Activated T-cell treated with anti-CD3 and anti-CD28 coated beads for 4 hours (primary cell): ENCODE measurements at regions not wholly inside any gene's neighbourhood (a gene's known extent, or its start where the extent isn't known, plus 50 kb on each side); places are given as distances from the start of the nearest gene placed in this dataset.

Source experiments
- DNase-seq: peaks from one replicate; pipeline ENCODE4 v3.0.0-alpha.2; 2020

DNA sequence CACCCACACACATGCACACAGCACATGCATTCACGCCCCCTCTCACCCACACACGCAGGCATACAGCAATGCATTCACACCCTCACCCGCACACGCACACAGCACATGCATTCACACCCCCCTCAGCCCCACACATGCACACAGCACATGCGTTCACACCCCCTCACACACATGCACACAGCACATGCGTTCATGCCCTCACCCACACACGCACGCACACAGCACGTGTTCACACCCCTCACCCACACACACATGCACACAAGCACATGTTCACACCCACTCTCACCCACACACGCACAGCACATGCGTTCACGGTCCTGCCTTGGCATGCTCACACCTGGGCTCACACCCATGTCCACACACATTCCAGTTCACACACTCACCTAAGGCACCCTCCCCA, 64.2 kb downstream of the ENGASE start:
- DNase-seq: no peak

DNA sequence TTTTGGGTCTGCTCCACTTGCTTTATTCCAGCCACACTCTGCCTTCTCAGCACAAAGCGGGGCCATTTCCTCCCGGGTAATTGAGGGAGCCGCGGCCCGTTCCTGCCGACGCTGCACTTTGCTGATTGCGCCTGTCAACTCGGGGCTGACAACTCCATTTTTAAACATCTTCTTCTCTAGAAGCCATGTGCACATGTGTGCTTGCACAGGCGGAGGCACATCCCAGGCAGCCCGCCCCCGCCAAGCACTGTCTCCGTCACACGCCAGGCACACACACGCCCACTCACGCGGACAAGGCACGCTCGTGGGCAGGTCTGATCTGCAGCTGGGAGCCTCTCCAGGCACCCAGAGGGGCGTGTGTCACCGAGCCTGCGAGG, 63.2 kb downstream of the ENGASE start:
- DNase-seq: no peak

DNA sequence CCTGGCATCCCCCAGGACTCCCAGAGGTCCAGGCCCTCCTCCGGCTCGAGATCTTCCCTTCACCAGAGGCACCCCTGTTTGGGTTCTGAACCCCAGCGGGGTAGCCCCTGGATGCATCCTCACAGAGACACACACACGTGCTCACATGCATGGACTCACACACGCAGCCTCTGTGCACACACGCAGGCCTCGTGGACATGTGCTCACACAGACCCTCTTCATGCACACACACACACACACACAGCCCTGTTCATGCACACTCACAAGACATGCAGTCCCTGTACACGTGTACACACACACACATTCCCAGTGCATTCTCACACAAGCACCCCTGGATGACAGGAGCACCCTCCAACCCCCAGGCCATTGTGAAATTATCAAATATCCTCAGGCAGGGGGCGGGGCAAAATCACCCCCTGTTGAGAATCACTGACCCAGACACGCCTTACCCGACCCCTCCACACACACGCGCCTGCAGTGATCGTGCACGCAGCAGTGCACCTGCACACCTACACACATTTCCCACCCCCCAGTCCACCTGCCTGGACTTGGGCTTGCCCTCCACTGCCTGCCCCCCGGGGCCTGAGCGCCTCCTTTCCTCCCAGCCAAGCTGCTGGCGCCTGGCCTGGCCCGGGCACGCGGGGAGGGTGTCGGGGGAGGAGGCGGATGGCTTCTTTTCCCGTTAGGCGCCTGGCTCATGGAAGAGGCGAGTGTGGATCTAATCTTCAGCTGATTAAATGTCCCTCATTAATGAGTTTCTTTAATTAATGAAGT, 62.6 kb downstream of the ENGASE start:
- no peak for DNase-seq

DNA sequence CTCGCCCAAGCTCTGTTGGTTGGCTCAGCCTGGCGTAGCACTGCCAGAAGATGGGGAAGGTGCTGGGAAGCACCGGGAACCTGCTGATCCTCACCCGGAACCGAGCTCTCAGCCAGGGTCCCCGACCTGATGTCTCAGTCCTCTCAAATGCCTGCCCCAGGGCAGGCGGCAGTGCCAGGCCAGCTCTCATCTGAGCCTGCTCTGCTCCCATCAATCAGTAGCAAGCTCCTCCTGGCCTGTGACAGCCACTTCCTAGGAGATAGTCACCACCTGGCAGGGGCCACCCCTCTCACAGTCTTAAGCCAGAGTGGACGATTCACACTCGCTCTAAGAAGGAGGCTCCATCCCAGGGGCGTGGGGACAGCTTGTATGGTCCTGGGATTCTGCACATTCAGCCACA, 62.0 kb downstream of the ENGASE start:
- DNase-seq: no peak
